Kidney (tissue), 13 donors: ENCODE measurements at regions not wholly inside any gene's neighbourhood (a gene's known extent, or its start where the extent isn't known, plus 50 kb on each side); places are given as distances from the start of the nearest gene placed in this dataset.

Source experiments
- DNase-seq, 5 donors: peaks; one replicate each; pipeline ENCODE4 v3.0.0-alpha.2; 2013 to 2020
- FAIRE-seq: peaks from 2 replicates; lab custom pipeline; 2012; peaks lifted over from hg19 to GRCh38; lab: Jason Lieb, UNC
- H3K27ac ChIP-seq, 2 donors: one replicate each; pipeline ENCODE4 v1.7.0; 2013; ENCODE audit warnings: low read depth in 2 of 2, low read length in 2 of 2, inconsistent platforms in 1 of 2
- H3K27me3 ChIP-seq: one replicate; pipeline ENCODE4 v1.7.1; 2013; ENCODE audit warnings: low read length, inconsistent platforms; ENCODE audit not compliant: control insufficient read depth, insufficient read depth
- H3K36me3 ChIP-seq, 3 donors: one replicate each; pipeline versions ENCODE4 v1.7.0 to v1.7.1; 2013; ENCODE audit warnings: low read length in 3 of 3, control low read depth in 1 of 3, inconsistent platforms in 1 of 3; ENCODE audit not compliant: insufficient read depth in 3 of 3, control insufficient read depth in 2 of 3
- H3K4me1 ChIP-seq, 3 donors: one replicate each; pipeline versions ENCODE4 v1.7.0 to v1.7.1; 2013; ENCODE audit warnings: low read length in 3 of 3, inconsistent platforms in 1 of 3, low read depth in 1 of 3; ENCODE audit not compliant: control insufficient read depth in 2 of 3, insufficient read depth in 2 of 3
- H3K4me3 ChIP-seq, 3 donors: one replicate each; pipeline versions ENCODE4 v1.7.0 to v1.8.1; 2013; ENCODE audit warnings: low read length in 3 of 3, control low read depth in 1 of 3, inconsistent platforms in 1 of 3
- H3K9ac ChIP-seq, 3 donors: one replicate each; pipeline versions ENCODE4 v1.7.0 to v1.7.1; 2013; ENCODE audit warnings: low read length in 3 of 3, control low read depth in 1 of 3, inconsistent platforms in 1 of 3
- H3K9me3 ChIP-seq, 3 donors: one replicate each; pipeline versions ENCODE4 v1.7.0 to v1.7.1; 2013; ENCODE audit warnings: low read length in 3 of 3, control low read depth in 1 of 3, inconsistent platforms in 1 of 3; ENCODE audit not compliant: control insufficient read depth in 2 of 3, insufficient read depth in 1 of 3
- CTCF ChIP-seq: IDR thresholded peaks from 3 replicates; pipeline ENCODE4 v1.5.1; 2012; ENCODE audit warnings: mild to moderate bottlenecking, moderate library complexity, borderline replicate concordance; ENCODE audit not compliant: insufficient read depth; ENCODE audit errors: extremely low read depth
- intact Hi-C: fragments of 100-400 bp; cut with DNase I; formaldehyde crosslinking; loops from one replicate; pipeline ENCODE4 v1.11.1; 2022
- donor health status: control.
- donor health status: control.
- donor health status: control.
- donor health status: control.
- donor health status: control.
- donor health status: DM: yes; HTN: yes; CAD: no.
- donor health status: Normal renal cell carcinoma (clear cell type).

GRCh38 chr21:31529406-31529805, 130.1 kb upstream of the SOD1 start:
- no peaks in the 10 kb centered on the region for H3K36me3 ChIP-seq
- intact Hi-C loops, result no loop called here
- no peak for TF ChIP-seq CTCF
- H3K27me3 ChIP-seq, result no peaks in the 10 kb centered on the region
- no peak overlapping the region for H3K4me3 ChIP-seq
- DNase-seq, result no peak
- H3K4me1 ChIP-seq, result no peaks in the 10 kb centered on the region
- H3K27ac ChIP-seq, result no peak overlapping the region
- H3K9ac ChIP-seq, result no peak overlapping the region
- H3K9me3 ChIP-seq, result no peaks in the 10 kb centered on the region
- FAIRE-seq, result no peak

GRCh38 chr21:31526040-31526439, 133.5 kb upstream of the SOD1 start:
- peak in 1 of 5 donors; percentile 26 for DNase-seq
- no peaks in the 10 kb centered on the region for H3K9me3 ChIP-seq
- no peaks in the 10 kb centered on the region for H3K4me1 ChIP-seq
- H3K4me3 ChIP-seq, result no peak overlapping the region
- FAIRE-seq, result no peak
- no peak overlapping the region for H3K9ac ChIP-seq
- H3K36me3 ChIP-seq, result no peaks in the 10 kb centered on the region
- H3K27me3 ChIP-seq, result no peaks in the 10 kb centered on the region
- intact Hi-C loops, result no loop called here
- TF ChIP-seq CTCF, result no peak
- no peak overlapping the region for H3K27ac ChIP-seq

GRCh38 chr21:31524140-31524539, 135.4 kb upstream of the SOD1 start:
- no peaks in the 10 kb centered on the region for H3K27me3 ChIP-seq

More at GRCh38 chr21:31524140-31524539, 135.4 kb upstream of the SOD1 start:
- H3K9me3 ChIP-seq, result no peaks in the 10 kb centered on the region
- no peak overlapping the region for H3K4me3 ChIP-seq
- no peak for DNase-seq
- no peak overlapping the region for H3K9ac ChIP-seq
- TF ChIP-seq CTCF, result no peak
- FAIRE-seq, result no peak
- intact Hi-C loops, result no loop called here
- no peaks in the 10 kb centered on the region for H3K36me3 ChIP-seq
- H3K27ac ChIP-seq, result no peak overlapping the region
- no peaks in the 10 kb centered on the region for H3K4me1 ChIP-seq
